ENCODE measurements at regions not wholly inside any gene's neighbourhood (a gene's known extent, or its start where the extent isn't known, plus 50 kb on each side); places are given as distances from the start of the nearest gene placed in this dataset.

DNA sequence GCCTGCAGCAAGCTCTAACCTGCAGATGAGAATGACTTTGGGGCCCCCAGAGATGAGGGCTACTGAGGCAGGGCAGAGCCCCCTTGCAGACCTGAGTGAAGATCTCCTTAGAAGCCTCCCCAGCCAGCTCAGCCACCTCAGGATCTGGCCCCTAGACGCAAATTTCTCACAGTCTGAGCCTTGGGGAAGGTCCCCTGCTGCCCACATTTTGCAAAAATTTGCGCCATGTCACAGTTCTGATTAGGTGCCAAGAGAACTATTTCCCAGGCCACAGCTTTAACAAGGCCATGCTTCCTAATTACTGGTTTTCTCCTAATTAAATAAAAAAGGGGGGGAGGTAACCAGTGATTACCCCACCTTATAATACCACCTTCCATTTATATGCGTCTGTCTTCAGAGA lies 81.0 kb upstream of the HES1 start:
- no peak overlapping the region; the same call in 1 of the 2 replicates for H2BK15ac ChIP-seq (ENCODE audit: low read length)
- peak overlapping the region; percentile 52; the same call in 1 of the 2 replicates for H3K18ac ChIP-seq (ENCODE audit: extremely low read depth, low read length)
- H3K4me2 ChIP-seq (ENCODE audit: insufficient read depth in 1 of 2, low read depth in 2 of 2, low read length in 2 of 2): peak overlapping the region in 1 of 2 experiments; percentile 5; a peak in 1 of 4 replicates
- TF ChIP-seq JUND (IDR thresholded peaks at IDR 0.05; ENCODE audit: low read length): no peak
- no peak for TF ChIP-seq CBX8 (IDR thresholded peaks at IDR 0.05; ENCODE audit: borderline replicate concordance, low read depth, low read length)
- no peak for TF ChIP-seq RBBP5 (IDR thresholded peaks at IDR 0.05; ENCODE audit: borderline replicate concordance, low read depth, low read length)
- TF ChIP-seq NANOG (IDR thresholded peaks at IDR 0.05; ENCODE audit: insufficient read depth, low read depth, low read length, poor library complexity, severe bottlenecking): no peak
- TF ChIP-seq BRCA1 (IDR thresholded peaks at IDR 0.05; ENCODE audit: low read depth, low read length): no peak
- H3K4ac ChIP-seq (replicated peaks; ENCODE audit: insufficient read length, low read depth, low read length): no peak overlapping the region
- no peak overlapping the region for H3K27ac ChIP-seq (ENCODE audit: low read depth, low read length)
- peaks cover 16 to 21% of the 10 kb centered on the region in 2 experiments; a peak in 3 of 4 replicates for H3K9me3 ChIP-seq (ENCODE audit: insufficient read depth in 2 of 2, low read depth in 1 of 2, low read length in 1 of 2)
- no peak overlapping the region for H3K14ac ChIP-seq (ENCODE audit: insufficient read length)
- H2AFZ ChIP-seq (ENCODE audit: low read length): no peak overlapping the region
- H3K23ac ChIP-seq (ENCODE audit: insufficient read length): no peak overlapping the region
- no peak overlapping the region for H3K9ac ChIP-seq (replicated peaks in 1 of 4; ENCODE audit: extremely low read depth in 1 of 4, low read depth in 3 of 4, low read length in 3 of 4)
- no peak overlapping the region for H3K4me3 ChIP-seq (ENCODE audit: extremely low read depth in 1 of 4, insufficient read depth in 2 of 4, low read depth in 3 of 4, low read length in 4 of 4)
- H3K27me3 ChIP-seq (replicated peaks in 1 of 4; ENCODE audit: control insufficient read depth in 3 of 4, extremely low read depth in 1 of 4, insufficient read depth in 3 of 4, low read length in 3 of 4): peaks cover 0 to 11% (median 7%) of the 10 kb centered on the region in 4 experiments; a peak in 5 of 7 replicates
- H3K79me2 ChIP-seq (ENCODE audit: control insufficient read depth in 1 of 2, insufficient read depth in 2 of 2, low read length in 2 of 2): no peaks in the 10 kb centered on the region
- H2BK5ac ChIP-seq (ENCODE audit: low read depth, low read length): no peak overlapping the region
- no peaks in the 10 kb centered on the region for H3K79me1 ChIP-seq (ENCODE audit: low read depth, low read length)
- H2BK12ac ChIP-seq (ENCODE audit: low read depth, low read length): no peak overlapping the region
- H3K4me1 ChIP-seq (replicated peaks in 1 of 4; ENCODE audit: control insufficient read depth in 3 of 4, insufficient read depth in 4 of 4, low read length in 3 of 4): peaks cover 11 to 31% (median 24%) of the 10 kb centered on the region in 4 experiments
- peak overlapping the region; percentile 16 for H2BK120ac ChIP-seq (replicated peaks; ENCODE audit: low read depth, low read length)
- H4K20me1 ChIP-seq (replicated peaks in 1 of 2; ENCODE audit: control insufficient read depth in 1 of 2, insufficient read depth in 2 of 2, low read length in 2 of 2): no peaks in the 10 kb centered on the region
- no peak overlapping the region for H2AK5ac ChIP-seq (ENCODE audit: low read depth, low read length)
- H3K23me2 ChIP-seq (ENCODE audit: low read depth, low read length): no peaks in the 10 kb centered on the region
- WGBS, 2 experiments (ENCODE audit: extremely low coverage in 1 of 2, insufficient coverage in 1 of 2, insufficient read length in 1 of 2, insufficient replicate concordance in 2 of 2, low coverage in 1 of 2, low lambda C conversion rate in 2 of 2, missing lambda C conversion rate in 1 of 2): 52% methylated on average over 3 of the region's 3 CpGs; no CpG with 5 or more reads in 1 of the 2 experiments
- DNase-seq (ENCODE audit: low read depth in 1 of 2, low spot score in 2 of 2): no peak
- no peaks in the 10 kb centered on the region for H3K36me3 ChIP-seq (ENCODE audit: control insufficient read depth in 2 of 4, insufficient read depth in 4 of 4, low read length in 3 of 4)
- H2BK20ac ChIP-seq (ENCODE audit: low read length): no peak overlapping the region
- POLR2A ChIA-PET (ENCODE audit: partially characterized antibody): interaction anchor here (1.2 kb wide), 1 partner anchor 51 kb away, joined by 3 read pairs; no protein-coding TSS in a partner anchor
- CTCF ChIA-PET (ENCODE audit: partially characterized antibody): interaction anchor here (0.8 to 2.2 kb wide), 10 partner anchors 31 to 390 kb away, joined by 3 to 7 read pairs (median 4); no protein-coding TSS in a partner anchor
- no peak overlapping the region for H3K56ac ChIP-seq (replicated peaks; ENCODE audit: insufficient read length, low read depth, low read length)
- no peak overlapping the region for H4K5ac ChIP-seq (ENCODE audit: insufficient read length, low read depth, low read length)
- no peak overlapping the region for H4K8ac ChIP-seq (ENCODE audit: extremely low read depth, insufficient read depth, low read length)
- no peak overlapping the region for H4K91ac ChIP-seq (replicated peaks; ENCODE audit: insufficient read length, low read length)
- no peak for FAIRE-seq

Measured in H1 (cell line).